IPS-18c (cell line): ENCODE measurements at regions not wholly inside any gene's neighbourhood (a gene's known extent, or its start where the extent isn't known, plus 50 kb on each side); places are given as distances from the start of the nearest gene placed in this dataset.

Experiments used
- H3K4me3 ChIP-seq: 2 replicates; pipeline ENCODE4 v1.7.0; 2013; ENCODE audit warnings: low read depth, mild to moderate bottlenecking, low read length, moderate library complexity; ENCODE audit not compliant: insufficient read depth
- H3K9me3 ChIP-seq: one replicate; pipeline ENCODE4 v1.6.1; 2013; ENCODE audit warnings: mild to moderate bottlenecking, low read length, moderate library complexity; ENCODE audit not compliant: control insufficient read depth, insufficient read depth

DNA sequence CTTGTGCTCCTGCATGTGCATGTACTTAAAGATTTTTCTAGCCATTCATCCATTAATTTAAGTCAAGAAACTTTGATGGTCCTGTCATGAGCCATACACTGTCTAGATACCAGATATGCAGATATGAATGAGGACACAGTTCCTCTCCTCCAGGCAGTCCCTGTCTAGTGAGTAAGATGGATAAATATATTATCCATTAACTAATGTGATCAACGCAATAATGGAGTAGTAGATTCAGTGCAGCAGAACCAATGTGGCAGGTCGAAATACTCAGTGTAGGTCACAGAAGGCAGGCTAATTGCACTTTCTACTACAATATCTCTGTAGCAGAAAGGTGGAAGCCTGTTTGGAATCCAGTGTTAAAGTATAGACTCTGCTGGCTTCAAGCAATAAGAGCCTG lies 112.5 kb downstream of the PCDH7 start:
- H3K4me3 ChIP-seq: no peak overlapping the region

DNA sequence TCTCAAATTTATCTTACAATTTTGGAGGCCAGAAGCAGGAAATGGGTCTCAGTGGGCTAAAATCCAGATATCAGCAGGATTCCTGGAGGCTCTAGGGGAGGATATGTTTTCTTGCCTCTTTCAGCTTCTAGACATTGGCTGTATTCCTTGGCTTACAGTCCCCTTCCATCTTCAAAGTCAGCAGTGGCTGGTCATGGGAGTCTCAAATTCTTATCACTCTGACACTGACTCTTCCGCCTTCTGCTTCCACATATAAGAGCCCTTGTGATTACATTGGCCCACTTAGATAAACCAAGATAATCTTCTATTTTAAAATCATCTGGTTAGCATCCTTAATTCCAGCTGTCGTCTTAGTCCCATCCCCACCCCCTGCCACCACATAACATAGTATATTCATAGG lies 113.0 kb downstream of the PCDH7 start:
- Histone ChIP-seq H3K9me3 (no peaks in the 10 kb centered on the region), H3K4me3 (no peak overlapping the region)

More for the DNA sequence above, 112.5 kb downstream of the PCDH7 start:
- H3K9me3 ChIP-seq: no peaks in the 10 kb centered on the region

GRCh38 chr4:30835044-30835443 lies 114.9 kb downstream of the PCDH7 start:
- no peaks in the 10 kb centered on the region for H3K9me3 ChIP-seq
- no peak overlapping the region for H3K4me3 ChIP-seq

GRCh38 chr4:30836231-30836630 lies 116.1 kb downstream of the PCDH7 start:
- H3K4me3 ChIP-seq: no peak overlapping the region
- no peaks in the 10 kb centered on the region for H3K9me3 ChIP-seq

DNA sequence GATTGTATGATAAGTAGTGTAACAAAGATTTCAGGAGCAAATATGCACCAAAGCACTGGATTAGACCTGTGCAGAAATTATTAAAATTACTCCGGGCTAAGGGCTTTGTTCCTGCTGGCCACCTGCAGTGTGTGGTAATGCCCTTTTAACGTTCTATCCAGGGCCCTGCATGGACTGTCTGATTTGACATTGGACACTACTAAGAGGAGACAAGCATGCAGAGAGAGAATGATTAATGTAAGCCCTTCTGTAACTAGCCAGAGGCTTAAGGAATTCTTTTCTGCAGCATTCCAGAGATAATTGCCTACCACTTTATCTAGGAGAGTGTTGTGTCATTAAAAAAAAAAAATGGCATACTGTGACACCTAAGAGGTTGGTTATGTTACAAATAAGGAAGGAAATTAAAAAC lies 117.0 kb downstream of the PCDH7 start:
- Histone ChIP-seq H3K4me3 (no peak overlapping the region), H3K9me3 (no peaks in the 10 kb centered on the region)

DNA sequence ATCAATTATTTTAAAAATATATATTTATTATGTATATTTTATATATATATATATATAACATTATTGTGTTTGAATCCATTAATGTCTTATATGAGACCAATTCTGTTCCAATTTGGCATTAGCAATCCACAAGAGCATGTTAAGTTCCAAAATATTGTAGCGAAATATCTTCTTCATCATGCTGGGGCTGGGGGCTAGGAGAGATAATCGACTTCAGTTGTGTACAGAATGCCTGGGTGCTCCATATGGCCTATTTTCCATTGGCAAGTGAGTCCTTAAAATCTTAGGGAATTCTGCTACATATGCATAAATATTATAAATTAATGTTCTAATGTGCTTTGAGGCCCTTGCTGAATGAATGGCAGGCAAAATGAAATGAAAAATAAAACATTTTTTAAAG lies 117.7 kb downstream of the PCDH7 start:
- H3K9me3 ChIP-seq: no peaks in the 10 kb centered on the region

DNA sequence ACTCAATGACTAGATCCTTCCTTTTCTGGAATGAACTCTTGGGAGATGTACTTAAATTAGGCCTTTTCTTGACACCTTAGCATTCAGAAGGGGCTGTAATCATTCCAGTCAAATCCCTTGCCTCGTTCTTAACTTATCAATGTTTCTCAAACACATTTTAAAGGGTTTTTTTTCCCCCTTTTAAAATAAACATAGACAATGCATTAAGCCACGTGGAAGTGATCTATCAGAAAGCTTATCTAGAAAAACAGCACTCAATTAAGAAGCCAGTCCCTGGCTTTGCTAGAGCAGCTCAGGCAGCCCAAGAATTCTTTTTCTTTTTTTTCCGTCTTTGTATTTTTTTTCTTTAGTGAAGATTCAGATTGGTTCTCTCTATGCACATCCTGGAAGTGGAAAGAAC lies 118.2 kb downstream of the PCDH7 start:
- Histone ChIP-seq H3K9me3 (no peaks in the 10 kb centered on the region), H3K4me3 (no peak overlapping the region)

More for the DNA sequence above, 117.7 kb downstream of the PCDH7 start:
- no peak overlapping the region for H3K4me3 ChIP-seq

DNA sequence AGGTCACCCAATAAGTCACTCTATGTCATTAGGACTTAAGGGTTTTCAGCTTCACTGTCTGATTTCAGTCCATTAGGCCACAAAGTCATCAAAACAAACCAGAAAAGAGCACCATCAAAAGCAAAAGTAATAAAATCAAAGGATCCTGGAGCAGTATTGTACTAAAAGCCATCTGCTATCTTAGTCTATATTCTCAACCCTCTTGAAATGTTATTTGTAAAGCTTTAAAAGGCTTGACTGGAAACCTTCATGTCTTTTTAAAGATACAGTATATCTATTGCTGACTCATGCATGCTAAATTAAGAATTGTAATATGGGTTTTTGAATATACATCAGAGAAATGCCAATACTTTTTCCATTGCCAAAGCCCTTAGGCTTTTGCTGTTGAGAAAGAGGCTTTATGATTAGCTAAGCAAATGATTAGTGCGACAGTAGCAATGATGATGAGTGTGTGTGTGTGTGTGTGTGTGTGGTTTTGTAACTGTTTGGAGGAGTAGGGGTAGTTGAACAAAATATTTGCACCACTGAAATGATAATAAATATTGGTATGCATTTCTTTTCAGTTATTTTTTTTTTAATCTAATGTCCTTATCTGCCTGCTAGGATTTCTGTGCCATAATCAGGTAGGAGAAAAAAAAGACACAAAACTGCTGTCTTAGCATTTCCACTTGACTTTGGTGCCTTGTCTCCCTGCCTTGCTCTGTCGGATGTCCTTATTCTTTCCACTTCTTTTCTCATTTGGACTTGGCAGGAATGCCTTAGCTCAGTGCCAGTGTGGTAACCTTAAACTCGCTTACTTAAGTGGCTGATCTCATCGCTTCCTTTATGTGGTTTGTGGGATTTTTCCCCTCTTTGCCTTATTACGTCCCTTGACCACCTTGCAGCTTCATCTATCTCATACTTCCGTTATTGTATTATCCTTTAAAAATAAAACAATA lies 119.7 kb downstream of the PCDH7 start:
- H3K4me3 ChIP-seq: no peak overlapping the region
- H3K9me3 ChIP-seq: no peaks in the 10 kb centered on the region

GRCh38 chr4:30840571-30840970 lies 120.4 kb downstream of the PCDH7 start:
- H3K4me3 ChIP-seq: no peak overlapping the region
- H3K9me3 ChIP-seq: no peaks in the 10 kb centered on the region

- H3K9me3 ChIP-seq: no peaks in the 10 kb centered on the region
- H3K4me3 ChIP-seq: no peak overlapping the region
Observed at GRCh38 chr4:30842142-30842541, 122.0 kb downstream of the PCDH7 start.

- Histone ChIP-seq H3K4me3 (no peak overlapping the region), H3K9me3 (no peaks in the 10 kb centered on the region)
Observed at GRCh38 chr4:30842689-30843088, 122.5 kb downstream of the PCDH7 start.

GRCh38 chr4:30844861-30845582 lies 124.9 kb downstream of the PCDH7 start:
- Histone ChIP-seq H3K9me3 (no peaks in the 10 kb centered on the region), H3K4me3 (no peak overlapping the region)

- Histone ChIP-seq H3K4me3 (no peak overlapping the region), H3K9me3 (no peaks in the 10 kb centered on the region)
Observed at GRCh38 chr4:30847167-30847566, 127.0 kb downstream of the PCDH7 start.

DNA sequence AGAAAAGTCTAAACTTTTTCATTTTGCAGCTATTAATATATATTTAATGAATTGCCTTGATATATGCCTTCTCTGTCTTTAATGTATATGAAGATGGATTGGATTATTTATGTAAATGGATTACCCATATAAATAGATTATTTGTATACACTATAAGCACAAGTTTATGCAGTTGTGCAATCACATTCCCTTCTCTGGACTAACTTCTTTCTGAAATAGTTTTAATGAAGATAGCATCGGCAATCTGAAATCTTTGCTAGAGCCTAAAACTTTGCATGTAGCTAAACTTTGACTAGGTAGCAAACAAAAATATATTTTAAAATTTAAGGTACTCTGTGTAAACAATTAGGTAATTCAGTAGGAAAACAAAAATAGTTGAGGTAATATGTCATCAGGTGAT lies 127.8 kb downstream of the PCDH7 start:
- no peak overlapping the region for H3K4me3 ChIP-seq
- no peaks in the 10 kb centered on the region for H3K9me3 ChIP-seq

DNA sequence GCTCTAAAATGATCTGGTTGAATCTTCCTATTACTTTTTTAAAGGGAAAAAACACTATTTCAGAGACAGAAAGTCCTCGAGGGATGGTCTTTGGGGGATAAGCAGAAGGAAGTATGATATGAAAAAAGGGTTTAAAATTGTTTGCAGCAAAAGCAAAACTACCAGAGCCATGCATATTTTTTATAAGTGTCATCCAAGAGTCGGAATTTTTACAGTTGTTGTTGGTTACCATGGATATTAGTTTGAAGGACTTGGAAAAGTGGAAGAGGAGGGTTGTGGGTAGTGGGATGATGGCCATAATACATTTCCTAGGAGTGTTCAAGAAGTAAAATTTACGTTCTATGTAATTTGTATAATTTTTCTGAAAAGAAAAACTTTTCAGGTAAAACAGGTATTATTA lies 134.4 kb downstream of the PCDH7 start:
- Histone ChIP-seq H3K9me3 (no peaks in the 10 kb centered on the region), H3K4me3 (no peak overlapping the region)

GRCh38 chr4:30855232-30855631 lies 135.1 kb downstream of the PCDH7 start:
- Histone ChIP-seq H3K9me3 (no peaks in the 10 kb centered on the region), H3K4me3 (no peak overlapping the region)

GRCh38 chr4:30856795-30857564 lies 136.8 kb downstream of the PCDH7 start:
- H3K9me3 ChIP-seq: no peaks in the 10 kb centered on the region
- H3K4me3 ChIP-seq: no peak overlapping the region
